ENCODE measurements at regions not wholly inside any gene's neighbourhood (a gene's known extent, or its start where the extent isn't known, plus 50 kb on each side); places are given as distances from the start of the nearest gene placed in this dataset.

DNA sequence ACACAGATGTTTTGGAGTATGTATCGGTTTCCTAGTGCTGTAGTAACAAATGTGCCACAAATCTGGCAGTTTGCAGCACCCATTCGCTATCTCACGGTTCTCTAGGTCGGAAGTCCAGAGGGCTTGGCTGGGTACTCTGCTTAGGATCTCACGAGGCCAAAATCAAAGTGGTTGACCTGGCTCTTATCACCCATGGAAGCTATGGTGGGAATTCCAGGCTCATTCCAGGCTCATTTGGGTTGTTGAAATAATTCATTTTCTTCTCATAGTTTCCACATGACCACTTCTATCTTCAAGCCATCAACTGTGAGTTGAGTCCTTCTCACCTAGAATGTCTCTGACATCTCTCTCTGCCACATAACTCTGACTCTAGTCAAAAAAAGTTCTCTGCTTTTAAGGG, 431.0 kb upstream of the TMPO start:
- TF ChIP-seq BHLHE40 (IDR thresholded peaks at IDR 0.05; ENCODE audit: borderline replicate concordance) = no peak
- TF ChIP-seq LEF1 (IDR thresholded peaks at IDR 0.05; ENCODE audit: borderline replicate concordance) = no peak
- TF ChIP-seq ELF4 (IDR thresholded peaks at IDR 0.05) = no peak
- TF ChIP-seq SUZ12 (IDR thresholded peaks at IDR 0.05) = no peak
- TF ChIP-seq ZNF384 (IDR thresholded peaks at IDR 0.05) = no peak
- TF ChIP-seq ARNT (IDR thresholded peaks at IDR 0.05) = no peak
